GM23338 (cell line): ENCODE measurements at regions not wholly inside any gene's neighbourhood (a gene's known extent, or its start where the extent isn't known, plus 50 kb on each side); places are given as distances from the start of the nearest gene placed in this dataset.

Source experiments
- EZH2 ChIP-seq: fragments of 200-600 bp; sonication (generic); IDR thresholded peaks from one replicate; pipeline ENCODE4 v1.8.0; 2017; ENCODE audit warnings: antibody characterized with exemption, mild to moderate bottlenecking, low read depth; ENCODE audit not compliant: unreplicated experiment
- EZH2phosphoT487 ChIP-seq: fragments of 200-600 bp; sonication (generic); IDR thresholded peaks from one replicate; pipeline ENCODE4 v1.8.1; 2018; ENCODE audit warnings: antibody characterized with exemption; ENCODE audit not compliant: unreplicated experiment
- JUNB ChIP-seq: IDR thresholded peaks from one replicate; pipeline ENCODE4 v1.6.1; 2016; ENCODE audit warnings: antibody characterized with exemption; ENCODE audit not compliant: unreplicated experiment
- NANOG ChIP-seq: IDR thresholded peaks from 2 replicates; pipeline ENCODE4 v1.6.1; 2016; ENCODE audit warnings: antibody characterized with exemption, borderline replicate concordance
- STAT1 ChIP-seq: IDR thresholded peaks from one replicate; pipeline ENCODE4 v1.6.1; 2016; ENCODE audit warnings: antibody characterized with exemption; ENCODE audit not compliant: unreplicated experiment
- ZNF114 ChIP-seq: fragments of 250-450 bp; sonication (Bioruptor Pico); IDR thresholded peaks from 2 replicates; pipeline ENCODE4 v1.5.0; 2020; ENCODE audit warnings: mild to moderate bottlenecking, moderate library complexity
- TF ChIP-seq, protein P1 (sequence below): fragments of 250-450 bp; sonication (Bioruptor Pico); IDR thresholded peaks from 2 replicates; pipeline ENCODE4 v1.5.0; 2020; ENCODE audit warnings: mild to moderate bottlenecking, moderate library complexity
- TF ChIP-seq, protein P2 (sequence below): IDR thresholded peaks from one replicate; pipeline ENCODE4 v1.6.1; 2018; ENCODE audit warnings: antibody characterized with exemption; ENCODE audit not compliant: unreplicated experiment

DNA sequence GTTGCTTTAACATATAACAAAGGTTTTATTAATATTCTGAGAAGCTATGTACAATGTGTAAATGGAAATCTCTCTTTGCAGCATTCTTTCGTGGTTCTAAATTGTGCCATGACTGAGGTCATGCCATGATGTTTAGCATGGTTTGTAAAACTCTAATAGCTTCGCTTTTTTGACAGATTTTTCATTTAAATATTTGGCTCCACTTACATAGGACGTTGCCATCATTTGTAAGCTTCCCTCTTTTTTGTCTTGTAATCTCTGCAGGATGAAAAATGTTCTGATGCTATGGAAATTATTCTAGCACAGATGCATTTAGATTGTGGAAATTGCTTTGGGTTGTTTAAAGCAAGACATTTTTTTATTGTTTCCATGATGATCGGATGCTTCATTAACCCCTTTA lies 1054.8 kb downstream of the MAT2B start (continued):
- TF ChIP-seq, protein P1, sequence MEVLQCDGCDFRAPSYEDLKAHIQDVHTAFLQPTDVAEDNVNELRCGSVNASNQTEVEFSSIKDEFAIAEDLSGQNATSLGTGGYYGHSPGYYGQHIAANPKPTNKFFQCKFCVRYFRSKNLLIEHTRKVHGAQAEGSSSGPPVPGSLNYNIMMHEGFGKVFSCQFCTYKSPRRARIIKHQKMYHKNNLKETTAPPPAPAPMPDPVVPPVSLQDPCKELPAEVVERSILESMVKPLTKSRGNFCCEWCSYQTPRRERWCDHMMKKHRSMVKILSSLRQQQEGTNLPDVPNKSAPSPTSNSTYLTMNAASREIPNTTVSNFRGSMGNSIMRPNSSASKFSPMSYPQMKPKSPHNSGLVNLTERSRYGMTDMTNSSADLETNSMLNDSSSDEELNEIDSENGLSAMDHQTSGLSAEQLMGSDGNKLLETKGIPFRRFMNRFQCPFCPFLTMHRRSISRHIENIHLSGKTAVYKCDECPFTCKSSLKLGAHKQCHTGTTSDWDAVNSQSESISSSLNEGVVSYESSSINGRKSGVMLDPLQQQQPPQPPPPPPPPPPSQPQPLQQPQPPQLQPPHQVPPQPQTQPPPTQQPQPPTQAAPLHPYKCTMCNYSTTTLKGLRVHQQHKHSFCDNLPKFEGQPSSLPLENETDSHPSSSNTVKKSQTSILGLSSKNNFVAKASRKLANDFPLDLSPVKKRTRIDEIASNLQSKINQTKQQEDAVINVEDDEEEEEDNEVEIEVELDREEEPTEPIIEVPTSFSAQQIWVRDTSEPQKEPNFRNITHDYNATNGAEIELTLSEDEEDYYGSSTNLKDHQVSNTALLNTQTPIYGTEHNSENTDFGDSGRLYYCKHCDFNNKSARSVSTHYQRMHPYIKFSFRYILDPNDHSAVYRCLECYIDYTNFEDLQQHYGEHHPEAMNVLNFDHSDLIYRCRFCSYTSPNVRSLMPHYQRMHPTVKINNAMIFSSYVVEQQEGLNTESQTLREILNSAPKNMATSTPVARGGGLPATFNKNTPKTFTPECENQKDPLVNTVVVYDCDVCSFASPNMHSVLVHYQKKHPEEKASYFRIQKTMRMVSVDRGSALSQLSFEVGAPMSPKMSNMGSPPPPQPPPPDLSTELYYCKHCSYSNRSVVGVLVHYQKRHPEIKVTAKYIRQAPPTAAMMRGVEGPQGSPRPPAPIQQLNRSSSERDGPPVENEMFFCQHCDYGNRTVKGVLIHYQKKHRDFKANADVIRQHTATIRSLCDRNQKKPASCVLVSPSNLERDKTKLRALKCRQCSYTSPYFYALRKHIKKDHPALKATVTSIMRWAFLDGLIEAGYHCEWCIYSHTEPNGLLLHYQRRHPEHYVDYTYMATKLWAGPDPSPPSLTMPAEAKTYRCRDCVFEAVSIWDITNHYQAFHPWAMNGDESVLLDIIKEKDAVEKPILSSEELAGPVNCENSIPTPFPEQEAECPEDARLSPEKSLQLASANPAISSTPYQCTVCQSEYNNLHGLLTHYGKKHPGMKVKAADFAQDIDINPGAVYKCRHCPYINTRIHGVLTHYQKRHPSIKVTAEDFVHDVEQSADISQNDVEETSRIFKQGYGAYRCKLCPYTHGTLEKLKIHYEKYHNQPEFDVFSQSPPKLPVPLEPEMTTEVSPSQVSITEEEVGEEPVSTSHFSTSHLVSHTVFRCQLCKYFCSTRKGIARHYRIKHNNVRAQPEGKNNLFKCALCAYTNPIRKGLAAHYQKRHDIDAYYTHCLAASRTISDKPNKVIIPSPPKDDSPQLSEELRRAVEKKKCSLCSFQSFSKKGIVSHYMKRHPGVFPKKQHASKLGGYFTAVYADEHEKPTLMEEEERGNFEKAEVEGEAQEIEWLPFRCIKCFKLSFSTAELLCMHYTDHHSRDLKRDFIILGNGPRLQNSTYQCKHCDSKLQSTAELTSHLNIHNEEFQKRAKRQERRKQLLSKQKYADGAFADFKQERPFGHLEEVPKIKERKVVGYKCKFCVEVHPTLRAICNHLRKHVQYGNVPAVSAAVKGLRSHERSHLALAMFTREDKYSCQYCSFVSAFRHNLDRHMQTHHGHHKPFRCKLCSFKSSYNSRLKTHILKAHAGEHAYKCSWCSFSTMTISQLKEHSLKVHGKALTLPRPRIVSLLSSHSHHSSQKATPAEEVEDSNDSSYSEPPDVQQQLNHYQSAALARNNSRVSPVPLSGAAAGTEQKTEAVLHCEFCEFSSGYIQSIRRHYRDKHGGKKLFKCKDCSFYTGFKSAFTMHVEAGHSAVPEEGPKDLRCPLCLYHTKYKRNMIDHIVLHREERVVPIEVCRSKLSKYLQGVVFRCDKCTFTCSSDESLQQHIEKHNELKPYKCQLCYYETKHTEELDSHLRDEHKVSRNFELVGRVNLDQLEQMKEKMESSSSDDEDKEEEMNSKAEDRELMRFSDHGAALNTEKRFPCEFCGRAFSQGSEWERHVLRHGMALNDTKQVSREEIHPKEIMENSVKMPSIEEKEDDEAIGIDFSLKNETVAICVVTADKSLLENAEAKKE (CRISPR knock-in tag), result no peak
- no peak for TF ChIP-seq EZH2phosphoT487
- no peak for TF ChIP-seq JUNB
- TF ChIP-seq, protein P2, sequence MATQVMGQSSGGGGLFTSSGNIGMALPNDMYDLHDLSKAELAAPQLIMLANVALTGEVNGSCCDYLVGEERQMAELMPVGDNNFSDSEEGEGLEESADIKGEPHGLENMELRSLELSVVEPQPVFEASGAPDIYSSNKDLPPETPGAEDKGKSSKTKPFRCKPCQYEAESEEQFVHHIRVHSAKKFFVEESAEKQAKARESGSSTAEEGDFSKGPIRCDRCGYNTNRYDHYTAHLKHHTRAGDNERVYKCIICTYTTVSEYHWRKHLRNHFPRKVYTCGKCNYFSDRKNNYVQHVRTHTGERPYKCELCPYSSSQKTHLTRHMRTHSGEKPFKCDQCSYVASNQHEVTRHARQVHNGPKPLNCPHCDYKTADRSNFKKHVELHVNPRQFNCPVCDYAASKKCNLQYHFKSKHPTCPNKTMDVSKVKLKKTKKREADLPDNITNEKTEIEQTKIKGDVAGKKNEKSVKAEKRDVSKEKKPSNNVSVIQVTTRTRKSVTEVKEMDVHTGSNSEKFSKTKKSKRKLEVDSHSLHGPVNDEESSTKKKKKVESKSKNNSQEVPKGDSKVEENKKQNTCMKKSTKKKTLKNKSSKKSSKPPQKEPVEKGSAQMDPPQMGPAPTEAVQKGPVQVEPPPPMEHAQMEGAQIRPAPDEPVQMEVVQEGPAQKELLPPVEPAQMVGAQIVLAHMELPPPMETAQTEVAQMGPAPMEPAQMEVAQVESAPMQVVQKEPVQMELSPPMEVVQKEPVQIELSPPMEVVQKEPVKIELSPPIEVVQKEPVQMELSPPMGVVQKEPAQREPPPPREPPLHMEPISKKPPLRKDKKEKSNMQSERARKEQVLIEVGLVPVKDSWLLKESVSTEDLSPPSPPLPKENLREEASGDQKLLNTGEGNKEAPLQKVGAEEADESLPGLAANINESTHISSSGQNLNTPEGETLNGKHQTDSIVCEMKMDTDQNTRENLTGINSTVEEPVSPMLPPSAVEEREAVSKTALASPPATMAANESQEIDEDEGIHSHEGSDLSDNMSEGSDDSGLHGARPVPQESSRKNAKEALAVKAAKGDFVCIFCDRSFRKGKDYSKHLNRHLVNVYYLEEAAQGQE, result no peak
- no peak for TF ChIP-seq ZNF114 (CRISPR knock-in tag)
- no peak for TF ChIP-seq STAT1
- TF ChIP-seq EZH2, result no peak
- TF ChIP-seq NANOG, result no peak
